WTC11 (cell line): ENCODE measurements at regions not wholly inside any gene's neighbourhood (a gene's known extent, or its start where the extent isn't known, plus 50 kb on each side); places are given as distances from the start of the nearest gene placed in this dataset.
A peak's percentile ranks its signal among the peaks of the same experiment; 100 is the strongest.

Experiments used
- ATAC-seq: fragments of 200-7000 bp; cut with Tn5 transposase; 2 replicates; pipeline ENCODE4 v1.10.0; 2021; ENCODE audit warnings: mild to moderate bottlenecking, moderate library complexity
- CTCF ChIA-PET: fragments of 300-600 bp; sonication (Branson Sonifier 250); formaldehyde crosslinking; loops from one replicate; lab custom pipeline; 2021; ENCODE audit warnings: antibody characterized with exemption; lab: Charles Lee
- POLR2A ChIA-PET: fragments of 350-600 bp; sonication (Branson Sonifier 250); formaldehyde crosslinking; loops from one replicate; lab custom pipeline; 2021; ENCODE audit warnings: antibody characterized with exemption; lab: Charles Lee
- DNase-seq: peaks from one replicate; pipeline ENCODE4 v3.0.0; 2021; ENCODE audit warnings: low spot score
- H3K27ac Mint-ChIP-seq: 2 replicates; pipeline ENCODE4 v1.8.0; 2021; ENCODE audit warnings: mixed read lengths
- H3K27me3 Mint-ChIP-seq: 2 replicates; pipeline ENCODE4 v1.8.0; 2021; ENCODE audit warnings: low read depth, mild to moderate bottlenecking, moderate library complexity, mixed read lengths
- H3K36me3 Mint-ChIP-seq: 2 replicates; pipeline ENCODE4 v1.8.0; 2021; ENCODE audit warnings: mixed read lengths
- H3K4me1 Mint-ChIP-seq: 2 replicates; pipeline ENCODE4 v1.8.0; 2022; ENCODE audit warnings: mixed read lengths
- H3K4me3 Mint-ChIP-seq: 2 replicates; pipeline ENCODE4 v1.8.0; 2021; ENCODE audit warnings: mild to moderate bottlenecking, moderate library complexity, mixed read lengths
- H3K9me3 Mint-ChIP-seq: 2 replicates; pipeline ENCODE4 v1.8.0; 2021; ENCODE audit warnings: mixed read lengths
- ATF3 ChIP-seq: sonication (generic); formaldehyde crosslinking; conservative IDR thresholded peaks from 2 replicates; pipeline ENCODE4 v1.8.1; 2022; ENCODE audit warnings: mild to moderate bottlenecking, missing genetic modification reagents
- CDX4 ChIP-seq: fragments of 250-450 bp; sonication (Bioruptor Pico); IDR thresholded peaks from 2 replicates; pipeline ENCODE4 v1.9.0; 2021; ENCODE audit warnings: moderate library complexity, mild to moderate bottlenecking, inconsistent platforms, borderline replicate concordance
- ERG ChIP-seq: fragments of 250-450 bp; sonication (Bioruptor Pico); IDR thresholded peaks from 2 replicates; pipeline ENCODE4 v1.8.0; 2021; ENCODE audit warnings: mild to moderate bottlenecking
- FOXP4 ChIP-seq: sonication (generic); formaldehyde crosslinking; IDR thresholded peaks from 2 replicates; pipeline ENCODE4 v1.8.0; 2022; ENCODE audit warnings: mild to moderate bottlenecking, missing genetic modification reagents
- GRHL2 ChIP-seq: fragments of 250-450 bp; sonication (Bioruptor Pico); IDR thresholded peaks from 2 replicates; pipeline ENCODE4 v1.8.0; 2022; ENCODE audit warnings: mild to moderate bottlenecking, moderate library complexity; ENCODE audit not compliant: insufficient replicate concordance, severe bottlenecking
- MXD4 ChIP-seq: fragments of 250-450 bp; sonication (Bioruptor Pico); IDR thresholded peaks from 2 replicates; pipeline ENCODE4 v1.8.0; 2021; ENCODE audit warnings: mild to moderate bottlenecking, moderate library complexity, borderline replicate concordance
- NFE2L1 ChIP-seq: sonication (generic); formaldehyde crosslinking; IDR thresholded peaks from 2 replicates; pipeline ENCODE4 v1.8.1; 2023; ENCODE audit warnings: missing genetic modification reagents
- PRDM15 ChIP-seq: sonication (generic); formaldehyde crosslinking; IDR thresholded peaks from 2 replicates; pipeline ENCODE4 v1.8.0; 2022; ENCODE audit warnings: missing genetic modification reagents
- RELA ChIP-seq: sonication (generic); formaldehyde crosslinking; IDR thresholded peaks from 2 replicates; pipeline ENCODE4 v1.8.1; 2022; ENCODE audit warnings: missing genetic modification reagents, mild to moderate bottlenecking, borderline replicate concordance
- TEAD4 ChIP-seq: sonication (generic); formaldehyde crosslinking; IDR thresholded peaks from 2 replicates; pipeline ENCODE4 v1.8.0; 2022; ENCODE audit warnings: mild to moderate bottlenecking, missing genetic modification reagents
- ZNF219 ChIP-seq: sonication (generic); formaldehyde crosslinking; IDR thresholded peaks from 2 replicates; pipeline ENCODE4 v1.8.0; 2023; ENCODE audit warnings: missing genetic modification reagents, mild to moderate bottlenecking, borderline replicate concordance
- ZNF425 ChIP-seq: fragments of 250-450 bp; sonication (Bioruptor Pico); conservative IDR thresholded peaks from 2 replicates; pipeline ENCODE4 v1.9.0; 2021; ENCODE audit warnings: mild to moderate bottlenecking
- ZNF512 ChIP-seq: sonication (generic); formaldehyde crosslinking; IDR thresholded peaks from 2 replicates; pipeline ENCODE4 v1.8.1; 2022; ENCODE audit warnings: missing genetic modification reagents, borderline replicate concordance
- ZNF671 ChIP-seq: fragments of 250-450 bp; sonication (Bioruptor Pico); IDR thresholded peaks from 2 replicates; pipeline ENCODE4 v1.8.0; 2021; ENCODE audit warnings: mild to moderate bottlenecking

GRCh38 chr10:29132551-29133111, 156.2 kb upstream of the LYZL1 start:
- Mint-ChIP-seq H3K9me3 (0 out of 2 replicates have a peak, but pooled peaks cover 4% of the 10 kb centered on the region), H3K36me3 (no peaks in the 10 kb centered on the region), H3K27me3 (no peaks in the 10 kb centered on the region; the same call in 1 of the 2 replicates), H3K4me1 (peaks cover 18% of the 10 kb centered on the region), H3K4me3 (no peak overlapping the region), H3K27ac (no peak overlapping the region)
- ATAC-seq (peak; percentile 71), DNase-seq (no peak)
- POLR2A ChIA-PET, result interaction anchor here (0.7 kb wide), 1 partner anchor 13 kb away, joined by 3 read pairs; no protein-coding TSS in a partner anchor
- CTCF ChIA-PET, result interaction anchor here (0.6 to 3.7 kb wide), 7 partner anchors 11 to 1477 kb away, joined by 3 to 22 read pairs (median 5); no protein-coding TSS in a partner anchor
- TF ChIP-seq FOXP4 (CRISPR knock-in tag), result no peak

- TF ChIP-seq RELA (CRISPR knock-in tag) (no peak), ATF3 (CRISPR knock-in tag) (no peak), PRDM15 (CRISPR knock-in tag) (no peak), TEAD4 (CRISPR knock-in tag) (no peak), ERG (CRISPR knock-in tag) (no peak), GRHL2 (CRISPR knock-in tag) (no peak), ZNF512 (CRISPR knock-in tag) (no peak), CDX4 (CRISPR knock-in tag) (no peak), MXD4 (CRISPR knock-in tag) (no peak), ZNF671 (CRISPR knock-in tag) (no peak), ZNF219 (no peak), ZNF425 (no peak), NFE2L1 (no peak)
- Mint-ChIP-seq H3K4me3 (no peak overlapping the region), H3K4me1 (peaks cover 19% of the 10 kb centered on the region), H3K9me3 (peaks cover 4% of the 10 kb centered on the region; the same call in 1 of the 2 replicates), H3K36me3 (no peaks in the 10 kb centered on the region; the same call in 1 of the 2 replicates), H3K27ac (no peak overlapping the region), H3K27me3 (no peaks in the 10 kb centered on the region; the same call in 1 of the 2 replicates)
- POLR2A ChIA-PET, result no interaction called here
- DNase-seq, result no peak
- ATAC-seq, result no peak
- CTCF ChIA-PET, result interaction anchor here (1.2 to 1.6 kb wide), 3 partner anchors 16 to 471 kb away, joined by 4 to 5 read pairs (median 4); no protein-coding TSS in a partner anchor
Measured at GRCh38 chr10:29135337-29135736, 153.5 kb upstream of the LYZL1 start.
